ENCODE measurements at regions not wholly inside any gene's neighbourhood (a gene's known extent, or its start where the extent isn't known, plus 50 kb on each side); places are given as distances from the start of the nearest gene placed in this dataset.

DNA sequence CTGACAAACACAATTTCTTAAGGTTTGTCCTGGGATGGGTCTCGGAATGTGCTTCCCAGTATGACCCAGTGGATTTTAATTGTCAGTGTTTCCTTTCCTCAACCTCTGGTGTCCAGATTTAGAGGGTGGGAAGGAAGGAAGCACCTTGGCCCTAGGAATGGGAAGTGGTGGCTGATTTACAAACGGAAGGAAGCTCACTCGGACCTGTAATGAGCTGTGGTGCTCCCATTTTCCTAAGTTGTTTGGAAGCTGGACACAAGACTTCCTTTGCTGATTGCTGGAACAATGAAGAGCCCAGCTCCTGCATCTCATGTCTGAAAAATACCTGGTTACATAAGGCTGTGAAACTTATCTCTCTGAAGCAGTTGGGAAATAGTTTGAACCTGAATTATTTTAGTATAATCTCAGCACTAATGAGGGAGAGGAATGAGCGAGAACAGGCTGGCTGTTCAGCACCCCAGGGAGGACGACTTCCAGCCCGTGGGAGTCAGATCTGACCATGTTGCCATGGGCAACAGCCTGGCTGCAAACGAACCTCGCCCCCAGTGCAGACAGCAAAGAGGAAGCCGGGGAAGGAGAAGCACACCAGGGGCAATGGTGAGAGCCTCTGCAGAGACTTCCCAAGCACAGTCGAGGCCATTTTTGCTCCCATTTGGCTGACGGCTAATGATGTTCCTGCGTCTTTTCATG is 74.4 kb upstream of the ASB18 start:
- Histone ChIP-seq H3K9me3 (ENCODE audit: insufficient read depth, low read depth, low read length) (no peaks in the 10 kb centered on the region), H2AFZ (ENCODE audit: low read length) (no peak overlapping the region), H3K36me3 (ENCODE audit: insufficient read depth, low read length) (no peaks in the 10 kb centered on the region), H3K9me2 (replicated peaks; ENCODE audit: low read depth, low read length) (no peaks in the 10 kb centered on the region), H4K20me1 (ENCODE audit: insufficient read depth, low read length, poor library complexity, severe bottlenecking) (no peaks in the 10 kb centered on the region), H3K4me1 (ENCODE audit: insufficient read depth, low read length, poor library complexity, severe bottlenecking) (peaks cover 5% of the 10 kb centered on the region), H3K4me2 (ENCODE audit: low read depth, low read length, poor library complexity, severe bottlenecking) (no peak overlapping the region), H3K27me3 (ENCODE audit: insufficient read depth, low read length, poor library complexity, severe bottlenecking) (no peaks in the 10 kb centered on the region), H3K79me2 (ENCODE audit: insufficient read depth, low read length) (no peaks in the 10 kb centered on the region), H3K9ac (ENCODE audit: low read depth, low read length, poor library complexity, severe bottlenecking) (no peak overlapping the region), H3F3A (ENCODE audit: low read depth) (no peaks in the 10 kb centered on the region), H3K4me3 (ENCODE audit: low read length, poor library complexity, severe bottlenecking) (no peak overlapping the region)
- no peak for TF ChIP-seq CTCF (conservative IDR thresholded peaks at IDR 0.05; ENCODE audit: low read length)
- no peak for TF ChIP-seq EZH2phosphoT487 (IDR thresholded peaks at IDR 0.05; ENCODE audit: borderline replicate concordance)

GRCh38 chr2:236340251-236340650 is 76.0 kb upstream of the ASB18 start:
- Histone ChIP-seq H3K4me2 (ENCODE audit: low read depth, low read length, poor library complexity, severe bottlenecking) (no peak overlapping the region), H3K36me3 (ENCODE audit: insufficient read depth, low read length) (no peaks in the 10 kb centered on the region), H3K9ac (ENCODE audit: low read depth, low read length, poor library complexity, severe bottlenecking) (no peak overlapping the region), H4K20me1 (ENCODE audit: insufficient read depth, low read length, poor library complexity, severe bottlenecking) (no peaks in the 10 kb centered on the region), H2AFZ (ENCODE audit: low read length) (no peak overlapping the region), H3K9me2 (replicated peaks; ENCODE audit: low read depth, low read length) (no peaks in the 10 kb centered on the region), H3K79me2 (ENCODE audit: insufficient read depth, low read length) (no peaks in the 10 kb centered on the region), H3K4me3 (ENCODE audit: low read length, poor library complexity, severe bottlenecking) (no peak overlapping the region), H3K9me3 (ENCODE audit: insufficient read depth, low read depth, low read length) (no peaks in the 10 kb centered on the region), H3K4me1 (ENCODE audit: insufficient read depth, low read length, poor library complexity, severe bottlenecking) (peaks cover 15% of the 10 kb centered on the region), H3K27me3 (ENCODE audit: insufficient read depth, low read length, poor library complexity, severe bottlenecking) (no peaks in the 10 kb centered on the region), H3F3A (ENCODE audit: low read depth) (no peaks in the 10 kb centered on the region)
- TF ChIP-seq EZH2phosphoT487 (IDR thresholded peaks at IDR 0.05; ENCODE audit: borderline replicate concordance), result no peak

- H3K4me1 ChIP-seq (ENCODE audit: insufficient read depth, low read length, poor library complexity, severe bottlenecking), result peaks cover 15% of the 10 kb centered on the region
- no peaks in the 10 kb centered on the region for H3K36me3 ChIP-seq (ENCODE audit: insufficient read depth, low read length)
- H4K20me1 ChIP-seq (ENCODE audit: insufficient read depth, low read length, poor library complexity, severe bottlenecking), result no peaks in the 10 kb centered on the region
- no peak overlapping the region for H3K9ac ChIP-seq (ENCODE audit: low read depth, low read length, poor library complexity, severe bottlenecking)
- H3K27me3 ChIP-seq (ENCODE audit: insufficient read depth, low read length, poor library complexity, severe bottlenecking), result no peaks in the 10 kb centered on the region
- H3K9me3 ChIP-seq (ENCODE audit: insufficient read depth, low read depth, low read length), result no peaks in the 10 kb centered on the region
- H3K79me2 ChIP-seq (ENCODE audit: insufficient read depth, low read length), result no peaks in the 10 kb centered on the region
- no peaks in the 10 kb centered on the region for H3F3A ChIP-seq (ENCODE audit: low read depth)
- TF ChIP-seq EZH2phosphoT487 (IDR thresholded peaks at IDR 0.05; ENCODE audit: borderline replicate concordance), result no peak
- no peak for TF ChIP-seq CTCF (conservative IDR thresholded peaks at IDR 0.05; ENCODE audit: low read length)
- H3K4me2 ChIP-seq (ENCODE audit: low read depth, low read length, poor library complexity, severe bottlenecking), result no peak overlapping the region
- no peaks in the 10 kb centered on the region for H3K9me2 ChIP-seq (replicated peaks; ENCODE audit: low read depth, low read length)
- no peak overlapping the region for H3K4me3 ChIP-seq (ENCODE audit: low read length, poor library complexity, severe bottlenecking)
- H2AFZ ChIP-seq (ENCODE audit: low read length), result no peak overlapping the region
Observed at GRCh38 chr2:236341067-236341466, 76.9 kb upstream of the ASB18 start.

- H3K79me2 ChIP-seq (ENCODE audit: insufficient read depth, low read length), result no peaks in the 10 kb centered on the region
- TF ChIP-seq CTCF (conservative IDR thresholded peaks at IDR 0.05; ENCODE audit: low read length) (no peak), EZH2phosphoT487 (IDR thresholded peaks at IDR 0.05; ENCODE audit: borderline replicate concordance) (no peak)
- H3K36me3 ChIP-seq (ENCODE audit: insufficient read depth, low read length), result no peaks in the 10 kb centered on the region
- no peaks in the 10 kb centered on the region for H3F3A ChIP-seq (ENCODE audit: low read depth)
- H3K4me2 ChIP-seq (ENCODE audit: low read depth, low read length, poor library complexity, severe bottlenecking), result no peak overlapping the region
- H3K27me3 ChIP-seq (ENCODE audit: insufficient read depth, low read length, poor library complexity, severe bottlenecking), result no peaks in the 10 kb centered on the region
- H2AFZ ChIP-seq (ENCODE audit: low read length), result no peak overlapping the region
- no peaks in the 10 kb centered on the region for H3K9me2 ChIP-seq (replicated peaks; ENCODE audit: low read depth, low read length)
- H3K9ac ChIP-seq (ENCODE audit: low read depth, low read length, poor library complexity, severe bottlenecking), result no peak overlapping the region
- H4K20me1 ChIP-seq (ENCODE audit: insufficient read depth, low read length, poor library complexity, severe bottlenecking), result no peaks in the 10 kb centered on the region
- no peaks in the 10 kb centered on the region for H3K9me3 ChIP-seq (ENCODE audit: insufficient read depth, low read depth, low read length)
- H3K4me3 ChIP-seq (ENCODE audit: low read length, poor library complexity, severe bottlenecking), result no peak overlapping the region
- peaks cover 15% of the 10 kb centered on the region for H3K4me1 ChIP-seq (ENCODE audit: insufficient read depth, low read length, poor library complexity, severe bottlenecking)
Observed at GRCh38 chr2:236341721-236342120, 77.5 kb upstream of the ASB18 start.
